ENCODE measurements at regions not wholly inside any gene's neighbourhood (a gene's known extent, or its start where the extent isn't known, plus 50 kb on each side); places are given as distances from the start of the nearest gene placed in this dataset.

DNA sequence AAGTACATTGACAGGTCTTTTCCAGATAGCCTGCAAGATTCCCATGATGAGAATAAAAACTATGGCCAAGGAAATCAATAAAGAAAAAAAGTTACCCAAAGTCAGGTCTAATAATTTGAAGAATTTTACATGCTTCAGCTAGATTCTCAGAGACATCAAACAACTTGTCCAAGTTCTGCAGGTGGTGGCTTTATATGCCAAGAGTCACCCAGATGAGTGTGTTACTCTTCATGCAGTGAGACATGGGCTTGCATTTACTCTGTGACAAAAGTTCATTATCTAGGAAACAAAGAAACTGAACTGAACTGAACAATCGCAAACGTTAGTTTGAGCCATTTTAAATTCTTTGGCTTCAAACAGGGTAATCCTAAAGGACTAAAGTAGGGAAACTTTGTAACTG lies 548.5 kb upstream of the SYT4 start:
- Histone ChIP-seq H3K4me3 (no peak overlapping the region), H3K9me3 (no peaks in the 10 kb centered on the region), H3K36me3 (no peaks in the 10 kb centered on the region), H3K27ac (no peak overlapping the region), H3K27me3 (no peaks in the 10 kb centered on the region), H3K4me1 (no peaks in the 10 kb centered on the region)
- intact Hi-C loops (cut with DNase I; ENCODE audit: low total_unique reads), result no loop called here
- no peak for DNase-seq
- TF ChIP-seq, protein P1, sequence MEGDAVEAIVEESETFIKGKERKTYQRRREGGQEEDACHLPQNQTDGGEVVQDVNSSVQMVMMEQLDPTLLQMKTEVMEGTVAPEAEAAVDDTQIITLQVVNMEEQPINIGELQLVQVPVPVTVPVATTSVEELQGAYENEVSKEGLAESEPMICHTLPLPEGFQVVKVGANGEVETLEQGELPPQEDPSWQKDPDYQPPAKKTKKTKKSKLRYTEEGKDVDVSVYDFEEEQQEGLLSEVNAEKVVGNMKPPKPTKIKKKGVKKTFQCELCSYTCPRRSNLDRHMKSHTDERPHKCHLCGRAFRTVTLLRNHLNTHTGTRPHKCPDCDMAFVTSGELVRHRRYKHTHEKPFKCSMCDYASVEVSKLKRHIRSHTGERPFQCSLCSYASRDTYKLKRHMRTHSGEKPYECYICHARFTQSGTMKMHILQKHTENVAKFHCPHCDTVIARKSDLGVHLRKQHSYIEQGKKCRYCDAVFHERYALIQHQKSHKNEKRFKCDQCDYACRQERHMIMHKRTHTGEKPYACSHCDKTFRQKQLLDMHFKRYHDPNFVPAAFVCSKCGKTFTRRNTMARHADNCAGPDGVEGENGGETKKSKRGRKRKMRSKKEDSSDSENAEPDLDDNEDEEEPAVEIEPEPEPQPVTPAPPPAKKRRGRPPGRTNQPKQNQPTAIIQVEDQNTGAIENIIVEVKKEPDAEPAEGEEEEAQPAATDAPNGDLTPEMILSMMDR (IDR thresholded peaks at IDR 0.05), result no peak

DNA sequence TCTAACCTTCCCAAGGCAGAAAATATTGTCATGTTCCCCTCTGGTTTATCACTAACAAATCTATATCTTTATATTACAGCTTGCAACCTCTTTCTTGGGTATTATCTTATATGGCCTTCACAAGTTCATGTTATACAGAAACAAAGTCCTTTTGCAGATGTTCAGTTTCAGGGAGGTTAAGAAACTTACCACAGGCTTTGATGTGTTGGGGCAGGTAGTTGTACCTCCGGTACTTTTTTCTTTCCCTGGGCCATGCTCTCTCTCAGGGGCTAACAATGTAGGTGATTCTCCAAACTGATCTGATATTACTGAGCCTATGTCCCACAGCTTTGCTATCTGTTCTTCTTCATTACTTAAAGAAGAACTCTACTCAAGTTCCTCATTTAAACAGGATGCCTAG lies 548.9 kb upstream of the SYT4 start:
- Histone ChIP-seq H3K4me3 (no peak overlapping the region), H3K27ac (no peak overlapping the region), H3K9me3 (no peaks in the 10 kb centered on the region), H3K4me1 (no peaks in the 10 kb centered on the region), H3K27me3 (no peaks in the 10 kb centered on the region), H3K36me3 (no peaks in the 10 kb centered on the region)
- intact Hi-C loops (cut with DNase I; ENCODE audit: low total_unique reads), result no loop called here
- DNase-seq, result no peak
- TF ChIP-seq, protein P1 (IDR thresholded peaks at IDR 0.05), result no peak

DNA sequence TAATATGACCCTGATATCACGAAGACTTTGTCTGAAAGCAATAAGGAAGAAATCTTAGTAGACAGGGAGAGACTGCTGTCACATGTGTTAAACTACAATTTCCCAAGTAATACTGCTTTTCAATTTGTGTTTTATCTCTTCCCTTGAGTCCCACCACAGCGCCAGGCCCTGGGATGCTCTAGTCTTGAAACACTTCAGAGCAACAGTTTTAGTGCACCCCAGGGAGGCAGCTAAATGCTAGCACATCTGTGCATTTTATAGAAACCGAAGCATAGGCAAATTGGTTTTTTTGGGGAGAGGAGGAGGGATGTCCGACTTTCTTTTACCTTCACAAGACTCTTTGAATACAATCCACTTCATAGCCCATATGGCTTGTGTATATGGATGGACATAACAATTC lies 550.0 kb upstream of the SYT4 start:
- no peaks in the 10 kb centered on the region for H3K36me3 ChIP-seq
- no peaks in the 10 kb centered on the region for H3K9me3 ChIP-seq
- DNase-seq, result no peak
- H3K4me3 ChIP-seq, result no peak overlapping the region
- H3K4me1 ChIP-seq, result no peaks in the 10 kb centered on the region
- TF ChIP-seq, protein P1 (IDR thresholded peaks at IDR 0.05), result no peak
- intact Hi-C loops (cut with DNase I; ENCODE audit: low total_unique reads), result no loop called here
- no peak overlapping the region for H3K27ac ChIP-seq
- no peaks in the 10 kb centered on the region for H3K27me3 ChIP-seq

DNA sequence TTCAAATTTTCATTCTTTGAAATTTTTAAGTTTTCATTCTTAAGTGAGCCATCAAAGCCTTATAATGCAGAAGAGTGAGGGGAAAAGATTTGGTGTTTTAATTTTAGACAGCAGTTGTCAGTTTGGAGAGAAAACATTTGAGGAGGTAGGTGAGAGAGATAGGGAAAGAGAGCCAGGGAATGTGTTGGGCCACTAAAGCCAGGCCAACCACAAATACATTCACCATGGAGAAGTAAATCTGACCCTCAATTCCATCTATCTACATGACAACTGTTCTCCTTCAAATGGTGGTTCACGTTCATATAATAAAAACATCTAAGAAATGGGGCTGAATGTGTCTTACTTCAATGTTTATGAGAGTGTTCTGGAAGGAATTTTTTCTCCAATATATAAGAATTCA lies 553.0 kb upstream of the SYT4 start:
- DNase-seq, result no peak
- Histone ChIP-seq H3K36me3 (no peaks in the 10 kb centered on the region), H3K9me3 (no peaks in the 10 kb centered on the region), H3K27ac (no peak overlapping the region), H3K27me3 (no peaks in the 10 kb centered on the region), H3K4me3 (no peak overlapping the region), H3K4me1 (no peaks in the 10 kb centered on the region)
- intact Hi-C loops (cut with DNase I; ENCODE audit: low total_unique reads), result no loop called here
- TF ChIP-seq, protein P1 (IDR thresholded peaks at IDR 0.05), result no peak

DNA sequence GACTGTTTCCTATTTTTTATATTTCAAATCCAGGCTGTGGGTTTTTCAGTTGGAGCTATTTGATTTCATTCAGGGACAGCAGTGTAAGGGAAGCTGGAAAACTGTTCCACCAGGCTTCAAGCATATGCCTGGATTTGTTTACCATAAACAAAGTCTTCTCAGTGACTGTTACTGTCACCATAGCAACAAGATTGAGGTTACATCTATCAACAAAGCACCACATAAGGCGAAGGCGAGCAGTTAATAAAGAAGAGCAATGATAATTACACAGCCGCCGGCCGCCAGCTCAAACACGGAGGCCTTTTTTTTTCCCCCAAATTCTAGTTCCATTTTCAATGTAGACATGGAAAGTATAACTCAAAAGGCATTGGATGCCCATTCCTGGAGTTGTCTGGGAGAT lies 553.7 kb upstream of the SYT4 start:
- Histone ChIP-seq H3K27me3 (no peaks in the 10 kb centered on the region), H3K27ac (no peak overlapping the region), H3K36me3 (no peaks in the 10 kb centered on the region), H3K4me3 (no peak overlapping the region), H3K4me1 (no peaks in the 10 kb centered on the region), H3K9me3 (no peaks in the 10 kb centered on the region)
- DNase-seq, result no peak
- intact Hi-C loops (cut with DNase I; ENCODE audit: low total_unique reads), result no loop called here
- TF ChIP-seq, protein P1 (IDR thresholded peaks at IDR 0.05), result no peak

DNA sequence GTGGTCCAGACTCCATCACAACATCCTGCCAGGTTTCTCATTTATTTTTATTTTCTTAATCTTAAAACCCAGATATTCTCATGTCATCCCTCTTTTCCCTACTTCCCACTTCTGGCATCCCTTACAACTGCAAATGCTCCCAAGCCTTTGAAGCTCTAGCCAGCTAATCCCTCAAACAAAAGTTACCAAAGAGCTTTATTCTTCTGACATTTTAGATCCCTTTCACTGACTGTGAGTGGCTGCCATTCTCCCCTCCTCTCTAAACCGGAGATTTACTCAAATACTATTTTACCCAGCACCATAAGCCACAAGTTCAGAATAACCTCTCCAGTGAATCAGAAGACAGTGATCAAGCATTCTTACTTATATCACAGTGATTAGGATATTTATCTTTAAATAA lies 569.0 kb upstream of the SYT4 start:
- TF ChIP-seq, protein P1 (IDR thresholded peaks at IDR 0.05), result no peak
- H3K4me1 ChIP-seq, result peaks cover 0 to 14% (median 0%) of the 10 kb centered on the region in 4 donors
- H3K36me3 ChIP-seq, result no peaks in the 10 kb centered on the region
- no peak overlapping the region for H3K4me3 ChIP-seq
- DNase-seq, result no peak
- no peaks in the 10 kb centered on the region for H3K27me3 ChIP-seq
- no peak overlapping the region for H3K27ac ChIP-seq
- no peaks in the 10 kb centered on the region for H3K9me3 ChIP-seq
- intact Hi-C loops (cut with DNase I; ENCODE audit: low total_unique reads), result no loop called here

All from tibial artery (tissue), 4 donors.